AG04450 (cell line): ENCODE measurements at regions not wholly inside any gene's neighbourhood (a gene's known extent, or its start where the extent isn't known, plus 50 kb on each side); places are given as distances from the start of the nearest gene placed in this dataset.

ENCODE experiments used
- CTCF ChIA-PET: fragments of 300-600, 350-600 bp; formaldehyde crosslinking; extraction: SDS; loops from one replicate; lab custom pipeline; 2022; ENCODE audit warnings: antibody characterized with exemption, inconsistent platforms; lab: Charles Lee
- POLR2A ChIA-PET: fragments of 350-600 bp; formaldehyde crosslinking; extraction: SDS; loops from one replicate; lab custom pipeline; 2021; ENCODE audit warnings: antibody characterized with exemption, inconsistent platforms; lab: Yijun Ruan, JAX
- DNase-seq: peaks from one replicate; pipeline ENCODE4 v3.0.0-alpha.2; 2011; ENCODE audit warnings: low read depth, low spot score
- H3K27ac ChIP-seq: one replicate; pipeline ENCODE4 v1.5.1; 2012; ENCODE audit warnings: low read depth, low read length, control low read depth
- H3K27me3 ChIP-seq: one replicate; pipeline ENCODE4 v1.6.0; 2012; ENCODE audit warnings: low read length; ENCODE audit not compliant: control insufficient read depth, insufficient read depth
- H3K4me3 ChIP-seq: 2 replicates; pipeline ENCODE4 v1.5.1; 2011; ENCODE audit warnings: mild to moderate bottlenecking, low read depth, low read length, control low read depth
- H3K9me3 ChIP-seq: 2 replicates; pipeline ENCODE4 v1.5.1; 2012; ENCODE audit warnings: low read length; ENCODE audit not compliant: control insufficient read depth, insufficient read depth
- TF ChIP-seq, protein P1 (sequence below): IDR thresholded peaks from 2 replicates; pipeline ENCODE4 v1.5.1; 2011; ENCODE audit warnings: low read depth, low read length, control low read depth, inconsistent platforms

DNA sequence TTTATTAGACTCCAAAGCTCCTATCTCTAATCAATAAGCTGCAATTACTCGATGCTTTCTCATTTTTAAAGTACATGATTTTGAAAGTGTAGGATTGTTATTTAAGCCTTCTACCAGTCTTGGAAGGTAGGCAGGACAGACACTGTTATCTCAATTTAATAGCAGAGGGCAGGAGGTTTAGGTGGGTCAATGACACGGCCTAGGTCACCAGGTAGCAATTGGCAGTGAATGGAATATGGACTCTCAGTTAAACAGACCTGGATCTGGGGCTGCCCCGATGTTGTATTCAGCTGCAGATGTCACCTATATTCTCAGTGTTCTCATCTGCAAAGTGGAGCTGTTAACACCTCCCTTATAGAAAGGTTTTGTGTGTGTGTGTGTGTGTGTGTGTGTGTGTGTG is 124.4 kb upstream of the ANKFN1 start:
- ChIA-PET POLR2A (interaction anchor here (0.8 kb wide), 1 partner anchor 343 kb away, joined by 3 read pairs; no protein-coding TSS in a partner anchor), CTCF (no interaction called here)
- TF ChIP-seq, protein P1, sequence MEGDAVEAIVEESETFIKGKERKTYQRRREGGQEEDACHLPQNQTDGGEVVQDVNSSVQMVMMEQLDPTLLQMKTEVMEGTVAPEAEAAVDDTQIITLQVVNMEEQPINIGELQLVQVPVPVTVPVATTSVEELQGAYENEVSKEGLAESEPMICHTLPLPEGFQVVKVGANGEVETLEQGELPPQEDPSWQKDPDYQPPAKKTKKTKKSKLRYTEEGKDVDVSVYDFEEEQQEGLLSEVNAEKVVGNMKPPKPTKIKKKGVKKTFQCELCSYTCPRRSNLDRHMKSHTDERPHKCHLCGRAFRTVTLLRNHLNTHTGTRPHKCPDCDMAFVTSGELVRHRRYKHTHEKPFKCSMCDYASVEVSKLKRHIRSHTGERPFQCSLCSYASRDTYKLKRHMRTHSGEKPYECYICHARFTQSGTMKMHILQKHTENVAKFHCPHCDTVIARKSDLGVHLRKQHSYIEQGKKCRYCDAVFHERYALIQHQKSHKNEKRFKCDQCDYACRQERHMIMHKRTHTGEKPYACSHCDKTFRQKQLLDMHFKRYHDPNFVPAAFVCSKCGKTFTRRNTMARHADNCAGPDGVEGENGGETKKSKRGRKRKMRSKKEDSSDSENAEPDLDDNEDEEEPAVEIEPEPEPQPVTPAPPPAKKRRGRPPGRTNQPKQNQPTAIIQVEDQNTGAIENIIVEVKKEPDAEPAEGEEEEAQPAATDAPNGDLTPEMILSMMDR, result no peak

DNA sequence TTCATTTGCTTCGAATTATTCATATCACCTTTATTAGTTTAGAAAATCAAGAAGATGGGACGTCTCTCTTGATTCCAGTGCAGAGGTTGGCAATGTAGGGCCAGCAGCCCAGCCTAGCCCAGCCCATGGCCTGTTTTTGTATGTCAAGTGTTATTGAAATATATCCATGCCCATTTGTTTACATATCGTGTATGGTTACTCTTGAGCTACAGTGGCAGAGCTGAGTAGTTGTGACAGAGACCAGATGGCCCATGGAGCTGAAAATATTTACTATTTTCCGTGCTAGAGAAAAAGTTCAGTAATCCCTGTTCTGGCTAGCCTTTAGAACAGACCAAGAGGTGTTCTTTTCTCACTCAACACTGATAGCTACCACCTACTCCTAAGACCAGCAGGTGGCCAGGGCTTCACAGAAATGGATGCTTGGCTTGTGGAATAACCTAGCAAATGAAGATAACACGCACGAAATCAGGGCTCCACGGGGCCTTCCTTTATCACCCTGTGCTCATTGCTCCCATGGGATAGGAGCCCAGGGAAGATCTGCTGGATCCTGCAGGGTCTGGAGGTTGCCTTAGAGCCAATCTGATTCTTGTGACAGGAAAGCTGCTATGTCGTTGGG is 123.2 kb upstream of the ANKFN1 start:
- Histone ChIP-seq H3K9me3 (no peaks in the 10 kb centered on the region), H3K4me3 (no peak overlapping the region), H3K27me3 (no peaks in the 10 kb centered on the region), H3K27ac (no peak overlapping the region)
- TF ChIP-seq, protein P1, result no peak
- POLR2A ChIA-PET, result no interaction called here
- CTCF ChIA-PET, result interaction anchor here (1.3 kb wide), 1 partner anchor 562 kb away, joined by 4 read pairs; no protein-coding TSS in a partner anchor
- no peak for DNase-seq

More for the DNA sequence above, 124.4 kb upstream of the ANKFN1 start:
- no peak overlapping the region for H3K4me3 ChIP-seq
- no peaks in the 10 kb centered on the region for H3K9me3 ChIP-seq
- H3K27ac ChIP-seq, result no peak overlapping the region
- DNase-seq, result no peak
- H3K27me3 ChIP-seq, result no peaks in the 10 kb centered on the region

GRCh38 chr17:56031636-56032035 is 121.6 kb upstream of the ANKFN1 start:
- TF ChIP-seq, protein P1, result no peak
- no peak overlapping the region for H3K27ac ChIP-seq
- no peaks in the 10 kb centered on the region for H3K9me3 ChIP-seq
- DNase-seq, result no peak
- CTCF ChIA-PET, result no interaction called here
- H3K4me3 ChIP-seq, result no peak overlapping the region
- H3K27me3 ChIP-seq, result no peaks in the 10 kb centered on the region
- POLR2A ChIA-PET, result no interaction called here

GRCh38 chr17:56034197-56034635 is 119.1 kb upstream of the ANKFN1 start:
- POLR2A ChIA-PET, result no interaction called here
- DNase-seq, result no peak
- no peaks in the 10 kb centered on the region for H3K27me3 ChIP-seq
- H3K4me3 ChIP-seq, result no peak overlapping the region
- H3K27ac ChIP-seq, result no peak overlapping the region
- TF ChIP-seq, protein P1, result no peak
- CTCF ChIA-PET, result no interaction called here
- no peaks in the 10 kb centered on the region for H3K9me3 ChIP-seq

- Histone ChIP-seq H3K27ac (no peak overlapping the region), H3K27me3 (no peaks in the 10 kb centered on the region), H3K9me3 (no peaks in the 10 kb centered on the region), H3K4me3 (no peak overlapping the region)
- TF ChIP-seq, protein P1, result no peak
- no peak for DNase-seq
- ChIA-PET POLR2A (no interaction called here), CTCF (no interaction called here)
Observed at GRCh38 chr17:56038131-56038530, 115.1 kb upstream of the ANKFN1 start.
